Transverse colon (tissue), 4 donors: ENCODE measurements at regions not wholly inside any gene's neighbourhood (a gene's known extent, or its start where the extent isn't known, plus 50 kb on each side); places are given as distances from the start of the nearest gene placed in this dataset.

ENCODE experiments used
- CTCF ChIP-seq, 5 experiments: fragments of 200-600 bp in 3 of 5; fragments of 450-650 bp in 2 of 5; sonication (generic) in 3 of 5; IDR thresholded peaks; 1 replicate in 2 of 5; 2 replicates in 3 of 5; pipeline ENCODE4 v1.5.1; 2016 to 2017; ENCODE audit warnings: antibody characterized with exemption in 5 of 5, inconsistent platforms in 3 of 5, mild to moderate bottlenecking in 2 of 5, moderate library complexity in 1 of 5
- POLR2AphosphoS5 ChIP-seq, 3 donors: sonication (generic); formaldehyde crosslinking; IDR thresholded peaks; one replicate each; pipeline ENCODE4 v1.6.1; 2016; ENCODE audit warnings: antibody characterized with exemption in 3 of 3

- TF ChIP-seq CTCF (IDR thresholded peaks at IDR 0.05) (no peak), POLR2AphosphoS5 (IDR thresholded peaks at IDR 0.05) (no peak)
These were observed 542.0 kb downstream of the TNS3 start for GRCh38 chr7:47039904-47040303.
